HL-60/S4 treated with phorbol 12-myristate 13-acetate at 8.2 ng/mL for 4 days and 3 days (cell line): ENCODE measurements at regions not wholly inside any gene's neighbourhood (a gene's known extent, or its start where the extent isn't known, plus 50 kb on each side); places are given as distances from the start of the nearest gene placed in this dataset.

Experiments
- in situ Hi-C: fragments of 300-500 bp; cut with MboI; formaldehyde crosslinking; loops from 2 replicates; pipeline ENCODE4 v1.15.0; 2022; ENCODE audit warnings: low sequenced_read_pairs

- in situ Hi-C loops = no loop called here
These were observed 620.8 kb upstream of the B3GALT2 start for GRCh38 chr1:193807208-193807607.

GRCh38 chr1:193806079-193807048, 620.0 kb upstream of the B3GALT2 start:
- in situ Hi-C loops = no loop called here

GRCh38 chr1:193799948-193800690, 613.7 kb upstream of the B3GALT2 start:
- in situ Hi-C loops = no loop called here

- in situ Hi-C loops = no loop called here
These were observed 613.0 kb upstream of the B3GALT2 start for GRCh38 chr1:193799371-193799770.

- in situ Hi-C loops = no loop called here
These were observed 607.8 kb upstream of the B3GALT2 start for GRCh38 chr1:193794239-193794638.

- in situ Hi-C loops = no loop called here
These were observed 605.3 kb upstream of the B3GALT2 start for GRCh38 chr1:193791746-193792145.

GRCh38 chr1:193787061-193787460, 600.6 kb upstream of the B3GALT2 start:
- in situ Hi-C loops = no loop called here

- in situ Hi-C loops = no loop called here
These were observed 599.5 kb upstream of the B3GALT2 start for GRCh38 chr1:193785850-193786420.

- in situ Hi-C loops = no loop called here
These were observed 588.3 kb upstream of the B3GALT2 start for GRCh38 chr1:193774536-193775323.

- in situ Hi-C loops = no loop called here
These were observed 585.2 kb upstream of the B3GALT2 start for GRCh38 chr1:193771596-193771995.

- in situ Hi-C loops = no loop called here
These were observed 583.2 kb upstream of the B3GALT2 start for GRCh38 chr1:193769651-193770050.

- in situ Hi-C loops = no loop called here
These were observed 581.5 kb upstream of the B3GALT2 start for GRCh38 chr1:193767886-193768285.

GRCh38 chr1:193766329-193766728, 579.9 kb upstream of the B3GALT2 start:
- in situ Hi-C loops = no loop called here

- in situ Hi-C loops = no loop called here
These were observed 576.9 kb upstream of the B3GALT2 start for GRCh38 chr1:193763266-193763665.

- in situ Hi-C loops = no loop called here
These were observed 575.8 kb upstream of the B3GALT2 start for GRCh38 chr1:193762236-193762635.

- in situ Hi-C loops = no loop called here
These were observed 569.0 kb upstream of the B3GALT2 start for GRCh38 chr1:193755441-193755840.

- in situ Hi-C loops = no loop called here
These were observed 568.5 kb upstream of the B3GALT2 start for GRCh38 chr1:193754732-193755427.

- in situ Hi-C loops = no loop called here
These were observed 567.7 kb upstream of the B3GALT2 start for GRCh38 chr1:193754151-193754550.

- in situ Hi-C loops = no loop called here
These were observed 566.8 kb upstream of the B3GALT2 start for GRCh38 chr1:193753038-193753756.

- in situ Hi-C loops = no loop called here
These were observed 563.5 kb upstream of the B3GALT2 start for GRCh38 chr1:193749868-193750267.
